ENCODE measurements at regions not wholly inside any gene's neighbourhood (a gene's known extent, or its start where the extent isn't known, plus 50 kb on each side); places are given as distances from the start of the nearest gene placed in this dataset.

GRCh38 chr3:20752416-20752815 lies 566.4 kb upstream of the SGO1 start:
- TF ChIP-seq POLR2A (IDR thresholded peaks at IDR 0.05; ENCODE audit: borderline replicate concordance, extremely low read depth, insufficient read depth, insufficient read length) = no peak
- no peak for TF ChIP-seq JUND (IDR thresholded peaks at IDR 0.05)
- TF ChIP-seq CTCF (IDR thresholded peaks at IDR 0.05 in 2 of 3, conservative IDR thresholded peaks at IDR 0.05 in 1 of 3; ENCODE audit: borderline replicate concordance in 1 of 3, insufficient read depth in 1 of 3, low read depth in 2 of 3, low read length in 2 of 3) = no peak

Measured in HCT116 (cell line).